Vagina (tissue), 2 donors: ENCODE measurements at regions not wholly inside any gene's neighbourhood (a gene's known extent, or its start where the extent isn't known, plus 50 kb on each side); places are given as distances from the start of the nearest gene placed in this dataset.

ENCODE experiments used
- DNase-seq, 2 donors: peaks; one replicate each; pipeline ENCODE4 v3.0.0-alpha.2; 2017; ENCODE audit errors: extremely low spot score in 2 of 2
- H3K27ac ChIP-seq: fragments of 200-600 bp; sonication (generic); one replicate; pipeline ENCODE4 v1.5.1; 2019
- H3K27me3 ChIP-seq: fragments of 200-600 bp; sonication (generic); one replicate; pipeline ENCODE4 v1.5.1; 2019
- H3K36me3 ChIP-seq, 2 donors: fragments of 200-600 bp; sonication (generic); one replicate each; pipeline ENCODE4 v1.5.1; 2017 to 2019
- H3K4me1 ChIP-seq: fragments of 200-600 bp; sonication (generic); one replicate; pipeline ENCODE4 v1.5.1; 2019
- H3K4me3 ChIP-seq, 2 donors: fragments of 200-600 bp; sonication (generic); 1 replicate in 1 of 2; 2 replicates in 1 of 2; pipeline ENCODE4 v1.5.1; 2016 to 2019
- H3K9me3 ChIP-seq: fragments of 200-600 bp; sonication (generic); one replicate; pipeline ENCODE4 v1.5.1; 2019
- CTCF ChIP-seq, 3 experiments: fragments of 450-650 bp in 2 of 3; fragments of 200-600 bp in 1 of 3; sonication (generic) in 1 of 3; IDR thresholded peaks; one replicate each; pipeline ENCODE4 v1.5.1; 2017 to 2019; ENCODE audit warnings: antibody characterized with exemption in 3 of 3, mild to moderate bottlenecking in 2 of 3, moderate library complexity in 2 of 3
- POLR2A ChIP-seq, 2 donors: fragments of 450-650 bp; IDR thresholded peaks; one replicate each; pipeline ENCODE4 v1.6.1; 2017; ENCODE audit warnings: antibody characterized with exemption in 2 of 2, mild to moderate bottlenecking in 2 of 2, moderate library complexity in 2 of 2
- POLR2AphosphoS5 ChIP-seq, 2 donors: sonication (generic); formaldehyde crosslinking; IDR thresholded peaks; one replicate each; pipeline ENCODE4 v1.9.0; 2017; ENCODE audit warnings: antibody characterized with exemption in 2 of 2, mild to moderate bottlenecking in 2 of 2, low read depth in 1 of 2; ENCODE audit not compliant: insufficient read depth in 1 of 2
- intact Hi-C: fragments of 100-400 bp; cut with DNase I; formaldehyde crosslinking; loops from one replicate; pipeline ENCODE4 v1.15.1; 2023

GRCh38 chr6:143605906-143606521, 71.8 kb upstream of the PHACTR2 start:
- no peak for TF ChIP-seq CTCF (IDR thresholded peaks at IDR 0.05)
- no peak for TF ChIP-seq POLR2A (IDR thresholded peaks at IDR 0.05)
- no peak for TF ChIP-seq POLR2AphosphoS5 (IDR thresholded peaks at IDR 0.05; ENCODE audit: insufficient read depth in 1 of 2, low read depth in 1 of 2)
- H3K9me3 ChIP-seq: no peaks in the 10 kb centered on the region
- intact Hi-C loops: no loop called here
- no peaks in the 10 kb centered on the region for H3K4me1 ChIP-seq
- H3K36me3 ChIP-seq: no peaks in the 10 kb centered on the region
- no peak for DNase-seq
- no peak overlapping the region for H3K27ac ChIP-seq
- no peak overlapping the region for H3K4me3 ChIP-seq
- no peaks in the 10 kb centered on the region for H3K27me3 ChIP-seq

- TF ChIP-seq POLR2A (IDR thresholded peaks at IDR 0.05): no peak
- no peak for TF ChIP-seq POLR2AphosphoS5 (IDR thresholded peaks at IDR 0.05; ENCODE audit: insufficient read depth in 1 of 2, low read depth in 1 of 2)
- TF ChIP-seq CTCF (IDR thresholded peaks at IDR 0.05): no peak
- H3K36me3 ChIP-seq: no peaks in the 10 kb centered on the region
- no peaks in the 10 kb centered on the region for H3K27me3 ChIP-seq
- H3K27ac ChIP-seq: no peak overlapping the region
- no peaks in the 10 kb centered on the region for H3K9me3 ChIP-seq
- no peaks in the 10 kb centered on the region for H3K4me1 ChIP-seq
- no peak for DNase-seq
- H3K4me3 ChIP-seq: no peak overlapping the region
- intact Hi-C loops: no loop called here
Measured at GRCh38 chr6:143603455-143603854, 74.3 kb upstream of the PHACTR2 start.

- DNase-seq: no peak
- no peaks in the 10 kb centered on the region for H3K27me3 ChIP-seq
- H3K9me3 ChIP-seq: no peaks in the 10 kb centered on the region
- TF ChIP-seq POLR2AphosphoS5 (IDR thresholded peaks at IDR 0.05; ENCODE audit: insufficient read depth in 1 of 2, low read depth in 1 of 2) (no peak), POLR2A (IDR thresholded peaks at IDR 0.05) (no peak), CTCF (IDR thresholded peaks at IDR 0.05) (no peak)
- no peaks in the 10 kb centered on the region for H3K36me3 ChIP-seq
- H3K4me3 ChIP-seq: no peak overlapping the region
- no peaks in the 10 kb centered on the region for H3K4me1 ChIP-seq
- H3K27ac ChIP-seq: no peak overlapping the region
- intact Hi-C loops: no loop called here
Measured at GRCh38 chr6:143601504-143601903, 76.3 kb upstream of the PHACTR2 start.

- no peak for TF ChIP-seq POLR2A (IDR thresholded peaks at IDR 0.05)
- no peak for TF ChIP-seq POLR2AphosphoS5 (IDR thresholded peaks at IDR 0.05; ENCODE audit: insufficient read depth in 1 of 2, low read depth in 1 of 2)
- no peak for TF ChIP-seq CTCF (IDR thresholded peaks at IDR 0.05)
- no peaks in the 10 kb centered on the region for H3K27me3 ChIP-seq
- intact Hi-C loops: no loop called here
- H3K9me3 ChIP-seq: no peaks in the 10 kb centered on the region
- H3K4me1 ChIP-seq: no peaks in the 10 kb centered on the region
- H3K27ac ChIP-seq: no peak overlapping the region
- no peak overlapping the region for H3K4me3 ChIP-seq
- no peak for DNase-seq
- H3K36me3 ChIP-seq: no peaks in the 10 kb centered on the region
Measured at GRCh38 chr6:143600821-143601220, 76.9 kb upstream of the PHACTR2 start.

- Histone ChIP-seq H3K27ac (no peak overlapping the region), H3K9me3 (no peaks in the 10 kb centered on the region), H3K4me3 (no peak overlapping the region), H3K36me3 (no peaks in the 10 kb centered on the region), H3K27me3 (no peaks in the 10 kb centered on the region), H3K4me1 (peaks cover 7% of the 10 kb centered on the region)
- no peak for TF ChIP-seq POLR2A (IDR thresholded peaks at IDR 0.05)
- no peak for TF ChIP-seq POLR2AphosphoS5 (IDR thresholded peaks at IDR 0.05; ENCODE audit: insufficient read depth in 1 of 2, low read depth in 1 of 2)
- no peak for TF ChIP-seq CTCF (IDR thresholded peaks at IDR 0.05)
- no peak for DNase-seq
- intact Hi-C loops: no loop called here
Measured at GRCh38 chr6:143598466-143599080, 79.2 kb upstream of the PHACTR2 start.
